ENCODE measurements at regions not wholly inside any gene's neighbourhood (a gene's known extent, or its start where the extent isn't known, plus 50 kb on each side); places are given as distances from the start of the nearest gene placed in this dataset.

DNA sequence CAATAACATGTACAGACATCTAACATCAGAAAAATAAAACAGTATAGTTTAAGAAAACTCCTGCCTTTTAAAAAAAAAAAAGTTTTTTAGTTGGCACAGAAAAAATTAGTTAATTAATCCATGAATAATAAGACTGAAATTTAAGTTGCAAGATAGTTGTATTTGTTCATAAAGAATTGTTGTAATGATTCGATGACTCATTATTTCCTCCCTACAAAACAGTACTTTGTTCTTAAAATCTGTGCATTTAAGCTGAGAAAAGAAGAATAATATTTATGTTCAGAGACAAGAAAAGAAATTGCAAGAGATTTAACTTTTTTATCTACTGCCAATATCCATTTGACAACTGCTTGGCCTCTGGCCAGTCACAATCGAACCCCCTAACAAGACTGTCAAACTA, 894.7 kb downstream of the ADGRL2 start:
- DNase-seq: no peak
- Histone ChIP-seq H3K4me3 (no peak overlapping the region), H3K4me1 (no peaks in the 10 kb centered on the region), H3K36me3 (no peaks in the 10 kb centered on the region), H3K9me3 (no peaks in the 10 kb centered on the region), H3K27ac (no peak overlapping the region), H3K27me3 (no peaks in the 10 kb centered on the region)
- intact Hi-C loops (cut with DNase I; ENCODE audit: low total_unique reads) (no loop called here), in situ Hi-C loops (cut with MboI; ENCODE audit: low pct_ligation_motif_present in 1 of 4, low pct_unique_long_range_greater_than_20kb in 1 of 4, low sequenced_read_pairs in 3 of 4) (no loop called here)
- WGBS, 2 donors (ENCODE audit: low coverage in 1 of 2): 62 to 66% methylated on average over 2 of the region's 2 CpGs
- no peak for TF ChIP-seq EP300 (IDR thresholded peaks at IDR 0.05; ENCODE audit: low read depth)
- no peak for TF ChIP-seq POLR2A (IDR thresholded peaks at IDR 0.05)

DNA sequence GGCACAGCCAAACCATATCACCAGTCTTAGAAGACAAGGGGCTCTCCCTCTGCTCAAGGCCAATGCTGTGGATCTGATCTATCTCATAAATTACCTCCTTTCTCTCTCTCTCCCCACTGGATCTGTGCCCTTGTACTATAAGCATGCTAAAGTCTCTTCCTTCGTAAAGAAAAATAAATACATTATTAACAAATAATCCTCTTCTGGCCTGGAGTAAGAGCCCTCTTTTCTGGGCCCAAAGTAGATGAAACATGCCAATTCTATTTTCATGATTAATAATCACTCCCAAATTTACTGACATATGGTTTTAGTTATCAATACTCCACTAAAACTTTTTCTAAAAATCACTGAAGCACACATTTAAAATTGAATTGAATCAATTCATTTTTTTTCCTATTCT, 889.7 kb downstream of the ADGRL2 start:
- TF ChIP-seq, protein P1, sequence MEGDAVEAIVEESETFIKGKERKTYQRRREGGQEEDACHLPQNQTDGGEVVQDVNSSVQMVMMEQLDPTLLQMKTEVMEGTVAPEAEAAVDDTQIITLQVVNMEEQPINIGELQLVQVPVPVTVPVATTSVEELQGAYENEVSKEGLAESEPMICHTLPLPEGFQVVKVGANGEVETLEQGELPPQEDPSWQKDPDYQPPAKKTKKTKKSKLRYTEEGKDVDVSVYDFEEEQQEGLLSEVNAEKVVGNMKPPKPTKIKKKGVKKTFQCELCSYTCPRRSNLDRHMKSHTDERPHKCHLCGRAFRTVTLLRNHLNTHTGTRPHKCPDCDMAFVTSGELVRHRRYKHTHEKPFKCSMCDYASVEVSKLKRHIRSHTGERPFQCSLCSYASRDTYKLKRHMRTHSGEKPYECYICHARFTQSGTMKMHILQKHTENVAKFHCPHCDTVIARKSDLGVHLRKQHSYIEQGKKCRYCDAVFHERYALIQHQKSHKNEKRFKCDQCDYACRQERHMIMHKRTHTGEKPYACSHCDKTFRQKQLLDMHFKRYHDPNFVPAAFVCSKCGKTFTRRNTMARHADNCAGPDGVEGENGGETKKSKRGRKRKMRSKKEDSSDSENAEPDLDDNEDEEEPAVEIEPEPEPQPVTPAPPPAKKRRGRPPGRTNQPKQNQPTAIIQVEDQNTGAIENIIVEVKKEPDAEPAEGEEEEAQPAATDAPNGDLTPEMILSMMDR (IDR thresholded peaks at IDR 0.05): no peak
- no peak for TF ChIP-seq POLR2A (IDR thresholded peaks at IDR 0.05)
- no peak for TF ChIP-seq POLR2AphosphoS5 (IDR thresholded peaks at IDR 0.05)
- TF ChIP-seq EP300 (IDR thresholded peaks at IDR 0.05; ENCODE audit: low read depth): no peak
- H3K4me1 ChIP-seq: no peaks in the 10 kb centered on the region
- in situ Hi-C loops (cut with MboI; ENCODE audit: low pct_ligation_motif_present in 1 of 4, low pct_unique_long_range_greater_than_20kb in 1 of 4, low sequenced_read_pairs in 3 of 4) (no loop called here), intact Hi-C loops (cut with DNase I; ENCODE audit: low total_unique reads) (no loop called here)
- no peak overlapping the region for H3K4me3 ChIP-seq
- WGBS, 2 donors (ENCODE audit: low coverage in 1 of 2): 66 to 89% methylated on average over 1 of the region's 1 CpG
- no peak overlapping the region for H3K27ac ChIP-seq
- H3K36me3 ChIP-seq: no peaks in the 10 kb centered on the region
- H3K9me3 ChIP-seq: no peaks in the 10 kb centered on the region
- DNase-seq: no peak
- H3K27me3 ChIP-seq: no peaks in the 10 kb centered on the region

DNA sequence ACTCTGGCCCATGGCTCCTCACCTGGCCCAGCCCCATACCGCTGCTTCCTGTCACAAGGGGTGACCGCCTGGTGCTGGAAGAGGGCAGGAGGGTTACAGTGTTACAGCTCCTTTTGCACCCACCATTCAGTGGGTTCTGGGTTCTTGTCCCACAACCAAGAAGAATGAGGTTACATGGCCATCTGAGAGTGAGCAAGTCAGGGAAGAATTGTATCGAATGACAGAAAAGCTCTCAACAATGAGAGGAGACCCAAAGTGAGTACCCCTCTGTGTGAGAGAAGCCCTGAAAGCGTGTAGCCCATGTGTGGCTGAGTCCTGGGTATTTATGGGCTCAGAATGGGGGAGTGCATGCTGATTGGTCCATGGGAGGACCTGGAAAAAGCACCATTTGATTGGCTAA, 888.5 kb downstream of the ADGRL2 start:
- intact Hi-C loops (cut with DNase I; ENCODE audit: low total_unique reads): no loop called here

DNA sequence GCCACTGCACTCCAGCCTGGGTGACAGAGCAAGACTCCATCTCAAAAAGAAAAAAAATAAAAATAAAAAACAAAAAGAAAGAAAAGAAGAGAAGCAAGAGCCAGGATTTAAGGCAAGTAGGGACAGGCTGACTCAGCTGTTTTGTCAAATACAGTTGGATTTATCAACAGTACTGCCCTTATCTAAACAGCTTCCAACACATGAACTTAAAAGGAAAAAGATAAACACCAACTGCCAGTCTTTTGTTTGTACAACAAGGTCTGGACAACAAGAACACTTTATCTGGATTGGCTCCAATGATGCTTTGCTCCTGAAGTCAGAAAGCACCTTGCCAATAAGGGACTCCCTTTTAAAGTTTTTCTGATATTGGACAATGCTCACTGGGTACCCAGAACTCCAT, 886.0 kb downstream of the ADGRL2 start:
- no peak overlapping the region for H3K27ac ChIP-seq
- H3K27me3 ChIP-seq: no peaks in the 10 kb centered on the region
- DNase-seq: no peak
- H3K36me3 ChIP-seq: no peaks in the 10 kb centered on the region
- H3K9me3 ChIP-seq: no peaks in the 10 kb centered on the region
- intact Hi-C loops (cut with DNase I; ENCODE audit: low total_unique reads): no loop called here
- no peak for TF ChIP-seq EP300 (IDR thresholded peaks at IDR 0.05; ENCODE audit: low read depth)
- no peak for TF ChIP-seq POLR2A (IDR thresholded peaks at IDR 0.05)
- in situ Hi-C loops (cut with MboI; ENCODE audit: low pct_ligation_motif_present in 1 of 4, low pct_unique_long_range_greater_than_20kb in 1 of 4, low sequenced_read_pairs in 3 of 4): no loop called here
- no peak overlapping the region for H3K4me3 ChIP-seq
- no peaks in the 10 kb centered on the region for H3K4me1 ChIP-seq

More for the DNA sequence above, 888.5 kb downstream of the ADGRL2 start:
- Histone ChIP-seq H3K9me3 (no peaks in the 10 kb centered on the region), H3K4me3 (no peak overlapping the region), H3K4me1 (no peaks in the 10 kb centered on the region), H3K36me3 (no peaks in the 10 kb centered on the region), H3K27me3 (no peaks in the 10 kb centered on the region), H3K27ac (no peak overlapping the region)
- TF ChIP-seq POLR2AphosphoS5 (IDR thresholded peaks at IDR 0.05): no peak
- TF ChIP-seq, protein P1 (IDR thresholded peaks at IDR 0.05): no peak
- no peak for TF ChIP-seq POLR2A (IDR thresholded peaks at IDR 0.05)
- TF ChIP-seq EP300 (IDR thresholded peaks at IDR 0.05; ENCODE audit: low read depth): no peak
- DNase-seq: no peak
- 84 to 100% methylated on average over 1 to 4 of the region's 4 CpGs for WGBS, 2 donors (ENCODE audit: low coverage in 1 of 2)
- in situ Hi-C loops (cut with MboI; ENCODE audit: low pct_ligation_motif_present in 1 of 4, low pct_unique_long_range_greater_than_20kb in 1 of 4, low sequenced_read_pairs in 3 of 4): no loop called here

DNA sequence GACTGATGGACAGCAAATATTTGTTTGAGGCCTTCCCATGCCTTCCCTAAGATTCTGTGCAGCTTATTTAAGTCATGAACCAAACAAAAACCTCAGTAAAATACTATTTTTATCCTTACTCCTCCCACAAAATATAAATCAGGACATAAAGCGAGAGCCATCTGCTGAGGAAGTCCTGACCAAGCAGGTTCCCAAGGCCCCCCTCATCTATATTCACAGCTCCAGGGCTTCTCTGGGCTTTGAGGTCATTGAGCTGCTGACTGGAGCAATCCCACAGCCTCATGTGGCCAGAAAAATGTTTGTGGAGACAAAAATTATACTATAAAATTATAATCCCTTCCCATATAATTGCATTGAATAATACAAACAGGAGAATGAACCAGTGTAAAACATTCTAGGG, 846.2 kb downstream of the ADGRL2 start:
- no peak for TF ChIP-seq POLR2AphosphoS5 (IDR thresholded peaks at IDR 0.05)
- no peak for TF ChIP-seq EP300 (IDR thresholded peaks at IDR 0.05; ENCODE audit: low read depth)
- TF ChIP-seq, protein P1 (IDR thresholded peaks at IDR 0.05): no peak
- TF ChIP-seq POLR2A (IDR thresholded peaks at IDR 0.05): no peak
- in situ Hi-C loops (cut with MboI; ENCODE audit: low pct_ligation_motif_present in 1 of 4, low pct_unique_long_range_greater_than_20kb in 1 of 4, low sequenced_read_pairs in 3 of 4): no loop called here
- Histone ChIP-seq H3K36me3 (no peaks in the 10 kb centered on the region), H3K4me3 (no peak overlapping the region), H3K4me1 (no peaks in the 10 kb centered on the region), H3K27ac (no peak overlapping the region), H3K27me3 (no peaks in the 10 kb centered on the region), H3K9me3 (no peaks in the 10 kb centered on the region)
- intact Hi-C loops (cut with DNase I; ENCODE audit: low total_unique reads): no loop called here
- no peak for DNase-seq
- WGBS, 2 donors (ENCODE audit: low coverage in 1 of 2): 30% methylated on average over 1 of the region's 1 CpG; no CpG with 5 or more reads in 1 of the 2 donors
